ENCODE measurements at regions not wholly inside any gene's neighbourhood (a gene's known extent, or its start where the extent isn't known, plus 50 kb on each side); places are given as distances from the start of the nearest gene placed in this dataset.

- no peak overlapping the region for H3K4me3 ChIP-seq (ENCODE audit: low read depth, low read length)
- no peak for DNase-seq (ENCODE audit: low read depth)
These were observed 282.6 kb upstream of the IRX3 start for GRCh38 chr16:54568906-54569807.

GRCh38 chr16:54564841-54565240, 278.3 kb upstream of the IRX3 start:
- no peak for DNase-seq (ENCODE audit: low read depth)
- H3K4me3 ChIP-seq (ENCODE audit: low read depth, low read length), result no peak overlapping the region
- TF ChIP-seq, protein P1, sequence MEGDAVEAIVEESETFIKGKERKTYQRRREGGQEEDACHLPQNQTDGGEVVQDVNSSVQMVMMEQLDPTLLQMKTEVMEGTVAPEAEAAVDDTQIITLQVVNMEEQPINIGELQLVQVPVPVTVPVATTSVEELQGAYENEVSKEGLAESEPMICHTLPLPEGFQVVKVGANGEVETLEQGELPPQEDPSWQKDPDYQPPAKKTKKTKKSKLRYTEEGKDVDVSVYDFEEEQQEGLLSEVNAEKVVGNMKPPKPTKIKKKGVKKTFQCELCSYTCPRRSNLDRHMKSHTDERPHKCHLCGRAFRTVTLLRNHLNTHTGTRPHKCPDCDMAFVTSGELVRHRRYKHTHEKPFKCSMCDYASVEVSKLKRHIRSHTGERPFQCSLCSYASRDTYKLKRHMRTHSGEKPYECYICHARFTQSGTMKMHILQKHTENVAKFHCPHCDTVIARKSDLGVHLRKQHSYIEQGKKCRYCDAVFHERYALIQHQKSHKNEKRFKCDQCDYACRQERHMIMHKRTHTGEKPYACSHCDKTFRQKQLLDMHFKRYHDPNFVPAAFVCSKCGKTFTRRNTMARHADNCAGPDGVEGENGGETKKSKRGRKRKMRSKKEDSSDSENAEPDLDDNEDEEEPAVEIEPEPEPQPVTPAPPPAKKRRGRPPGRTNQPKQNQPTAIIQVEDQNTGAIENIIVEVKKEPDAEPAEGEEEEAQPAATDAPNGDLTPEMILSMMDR (IDR thresholded peaks at IDR 0.05; ENCODE audit: control insufficient read depth, extremely low read depth, insufficient read depth), result no peak

More at GRCh38 chr16:54568906-54569807, 282.6 kb upstream of the IRX3 start:
- TF ChIP-seq, protein P1 (IDR thresholded peaks at IDR 0.05; ENCODE audit: control insufficient read depth, extremely low read depth, insufficient read depth), result no peak

- DNase-seq (ENCODE audit: low read depth), result no peak
- no peak overlapping the region for H3K4me3 ChIP-seq (ENCODE audit: low read depth, low read length)
- TF ChIP-seq, protein P1 (IDR thresholded peaks at IDR 0.05; ENCODE audit: control insufficient read depth, extremely low read depth, insufficient read depth), result no peak
These were observed 268.0 kb upstream of the IRX3 start for GRCh38 chr16:54554581-54554980.

- no peak for DNase-seq (ENCODE audit: low read depth)
- TF ChIP-seq, protein P1 (IDR thresholded peaks at IDR 0.05; ENCODE audit: control insufficient read depth, extremely low read depth, insufficient read depth), result no peak
- no peak overlapping the region for H3K4me3 ChIP-seq (ENCODE audit: low read depth, low read length)
These were observed 261.7 kb upstream of the IRX3 start for GRCh38 chr16:54548281-54548680.

DNA sequence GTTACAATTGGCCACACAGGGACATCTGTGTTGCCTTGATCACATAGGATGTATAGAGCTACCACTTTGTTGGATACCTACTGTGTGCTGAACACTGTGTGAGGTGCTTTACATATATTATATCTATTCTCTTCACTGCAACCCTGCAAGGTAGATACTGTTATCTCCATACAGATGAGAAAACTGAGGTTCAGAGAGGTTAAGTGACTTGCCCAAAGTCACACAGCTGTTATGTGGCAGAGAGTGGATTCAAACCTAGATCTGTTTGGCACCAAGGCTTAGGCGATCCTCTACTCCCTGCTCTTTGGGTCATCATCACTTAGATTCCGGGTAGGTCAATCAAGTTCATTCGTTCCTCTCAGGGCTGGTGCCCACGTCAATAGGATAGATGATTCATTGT, 260.5 kb upstream of the IRX3 start:
- no peak overlapping the region for H3K4me3 ChIP-seq (ENCODE audit: low read depth, low read length)
- TF ChIP-seq, protein P1 (IDR thresholded peaks at IDR 0.05; ENCODE audit: control insufficient read depth, extremely low read depth, insufficient read depth), result no peak
- no peak for DNase-seq (ENCODE audit: low read depth)

DNA sequence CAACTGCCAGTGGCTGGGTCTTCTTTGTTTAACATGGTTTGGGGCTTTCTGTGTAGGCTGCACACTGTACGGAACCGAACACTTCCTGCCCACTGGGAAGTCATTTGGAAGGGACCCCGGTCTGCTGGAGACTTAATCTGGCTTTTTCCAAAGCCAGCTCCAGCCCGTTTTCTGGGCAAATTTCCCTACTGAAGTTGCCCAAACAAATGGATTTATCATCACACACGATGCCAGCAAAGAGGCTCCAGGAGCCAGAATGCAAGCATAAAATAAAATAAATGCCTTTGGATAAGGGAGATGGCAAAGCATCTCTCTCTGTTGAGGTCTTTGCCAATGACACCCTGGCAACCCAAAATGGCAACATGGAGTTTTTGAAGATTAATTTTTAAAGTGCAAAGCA, 259.9 kb upstream of the IRX3 start:
- H3K4me3 ChIP-seq (ENCODE audit: low read depth, low read length), result no peak overlapping the region
- DNase-seq (ENCODE audit: low read depth), result no peak
- TF ChIP-seq, protein P1 (IDR thresholded peaks at IDR 0.05; ENCODE audit: control insufficient read depth, extremely low read depth, insufficient read depth), result no peak

All from LNCaP clone FGC (cell line).